Activated CD4-positive, alpha-beta T cell treated with anti-CD3 and anti-CD28 coated beads, Interleukin-2, amount 10 ng/mL, durations not matched to agents 24 days and 14 days (primary cell): ENCODE measurements at regions not wholly inside any gene's neighbourhood (a gene's known extent, or its start where the extent isn't known, plus 50 kb on each side); places are given as distances from the start of the nearest gene placed in this dataset.
A peak's percentile ranks its signal among the peaks of the same experiment; 100 is the strongest.

Experiments used
- DNase-seq: peaks from one replicate; pipeline ENCODE4 v3.0.0; 2022
- H3K27ac Mint-ChIP-seq: one replicate; pipeline ENCODE4 v1.8.0; 2022; ENCODE audit warnings: mild to moderate bottlenecking, mixed read lengths
- H3K27me3 Mint-ChIP-seq: one replicate; pipeline ENCODE4 v1.8.0; 2022; ENCODE audit warnings: mixed read lengths
- H3K36me3 Mint-ChIP-seq: one replicate; pipeline ENCODE4 v1.8.0; 2022; ENCODE audit warnings: low read depth, mild to moderate bottlenecking, mixed read lengths
- H3K4me1 Mint-ChIP-seq: one replicate; pipeline ENCODE4 v1.8.0; 2021; ENCODE audit warnings: mixed read lengths
- H3K4me3 Mint-ChIP-seq: one replicate; pipeline ENCODE4 v1.8.0; 2022; ENCODE audit warnings: mild to moderate bottlenecking, moderate library complexity, mixed read lengths
- H3K9me3 Mint-ChIP-seq: one replicate; pipeline ENCODE4 v1.8.0; 2021; ENCODE audit warnings: mixed read lengths
- intact Hi-C: fragments of 100-400 bp; cut with micrococcal nuclease; formaldehyde crosslinking; loops from one replicate; pipeline ENCODE4 v1.15.1; 2023

DNA sequence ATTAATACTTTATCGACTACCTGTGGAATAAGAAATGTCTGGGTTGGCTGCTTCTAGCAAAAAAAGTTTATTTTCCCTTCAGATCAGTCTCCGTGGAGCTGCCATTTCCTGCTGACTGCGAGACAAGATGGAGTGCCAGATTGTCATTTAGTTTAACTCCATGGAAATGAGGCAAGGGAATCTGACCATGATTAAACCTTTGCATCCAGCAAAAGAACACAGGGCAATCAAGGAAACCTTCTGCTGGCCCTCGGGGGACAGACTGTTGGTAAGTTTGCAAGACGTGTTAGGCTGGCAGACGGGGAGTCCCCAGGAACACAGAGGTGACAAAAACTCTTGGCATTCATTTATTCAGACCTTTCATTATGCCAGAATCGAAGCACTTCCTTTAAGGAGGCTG lies 52.2 kb upstream of the SPACA1 start:
- no peak overlapping the region for H3K27ac Mint-ChIP-seq
- H3K4me3 Mint-ChIP-seq, result no peak overlapping the region
- peaks cover 2% of the 10 kb centered on the region for H3K27me3 Mint-ChIP-seq
- H3K36me3 Mint-ChIP-seq, result no peaks in the 10 kb centered on the region
- no peak for DNase-seq
- intact Hi-C loops, result no loop called here
- no peaks in the 10 kb centered on the region for H3K9me3 Mint-ChIP-seq
- H3K4me1 Mint-ChIP-seq, result no peaks in the 10 kb centered on the region

DNA sequence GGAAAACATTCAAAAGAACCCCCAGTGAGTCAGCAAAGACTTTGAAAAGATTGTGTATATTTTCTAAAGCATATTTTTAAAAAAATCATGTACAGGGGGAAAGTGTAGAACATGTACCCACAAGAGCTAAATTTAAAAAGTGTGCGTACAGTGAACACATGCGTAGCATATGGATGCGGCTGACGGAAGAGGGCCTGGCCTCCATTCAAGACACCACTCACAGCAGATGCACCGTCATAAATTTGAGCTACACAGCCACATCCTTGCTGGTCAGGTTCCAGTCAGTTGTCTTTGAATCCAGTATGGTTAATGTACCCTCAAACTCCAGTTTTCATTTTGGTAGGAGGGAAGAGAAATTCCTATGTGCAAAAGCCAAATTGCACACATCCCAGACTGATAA lies 54.3 kb upstream of the SPACA1 start:
- H3K27me3 Mint-ChIP-seq, result peaks cover 4% of the 10 kb centered on the region
- DNase-seq, result no peak
- H3K4me3 Mint-ChIP-seq, result no peak overlapping the region
- no peaks in the 10 kb centered on the region for H3K36me3 Mint-ChIP-seq
- no peak overlapping the region for H3K27ac Mint-ChIP-seq
- intact Hi-C loops, result no loop called here
- no peaks in the 10 kb centered on the region for H3K9me3 Mint-ChIP-seq
- no peaks in the 10 kb centered on the region for H3K4me1 Mint-ChIP-seq

DNA sequence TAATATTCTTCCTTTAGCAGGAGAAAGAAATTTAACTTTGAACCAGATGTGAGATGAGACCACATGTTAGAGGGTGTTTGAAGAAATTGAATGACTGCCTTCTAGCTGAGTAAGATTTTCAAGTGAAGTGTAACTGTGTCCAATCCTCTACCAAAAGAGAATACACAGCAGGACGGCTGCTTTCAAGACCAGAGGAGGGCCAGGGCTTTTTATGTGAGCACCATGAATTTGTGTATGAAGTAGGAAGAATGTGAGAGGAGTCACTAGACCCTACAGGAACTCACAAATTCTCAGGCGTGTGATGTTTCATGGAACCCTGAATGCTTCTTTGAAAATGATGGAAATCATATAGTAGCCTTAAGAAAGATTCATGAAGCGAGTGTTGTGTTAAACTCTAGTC lies 56.8 kb upstream of the SPACA1 start:
- H3K27me3 Mint-ChIP-seq, result peaks cover 4% of the 10 kb centered on the region
- H3K4me1 Mint-ChIP-seq, result no peaks in the 10 kb centered on the region
- intact Hi-C loops, result no loop called here
- no peak overlapping the region for H3K27ac Mint-ChIP-seq
- no peaks in the 10 kb centered on the region for H3K36me3 Mint-ChIP-seq
- no peaks in the 10 kb centered on the region for H3K9me3 Mint-ChIP-seq
- no peak for DNase-seq
- no peak overlapping the region for H3K4me3 Mint-ChIP-seq

DNA sequence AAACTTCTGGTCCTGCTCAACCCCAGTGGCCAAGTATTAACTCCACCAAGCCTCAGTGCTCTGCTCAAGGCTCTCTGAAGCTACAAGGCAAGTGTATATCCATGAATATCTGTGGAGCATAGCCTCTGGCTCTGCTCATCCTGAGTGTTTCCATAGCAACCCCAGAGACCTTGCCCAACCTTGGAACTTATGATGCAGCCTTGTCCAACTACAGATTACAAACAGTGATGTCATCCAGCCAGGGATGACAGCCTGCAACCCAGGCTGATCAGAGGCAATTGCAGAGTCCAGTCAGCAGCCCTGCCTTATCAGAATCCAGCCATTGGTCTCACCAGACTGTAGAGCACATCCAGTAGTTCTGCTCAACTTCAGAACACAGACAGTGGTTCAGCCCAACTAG lies 65.5 kb upstream of the SPACA1 start:
- Mint-ChIP-seq H3K36me3 (no peaks in the 10 kb centered on the region), H3K4me1 (no peaks in the 10 kb centered on the region), H3K27ac (no peak overlapping the region), H3K4me3 (no peak overlapping the region), H3K9me3 (no peaks in the 10 kb centered on the region), H3K27me3 (peaks cover 17% of the 10 kb centered on the region)
- intact Hi-C loops, result no loop called here
- DNase-seq, result peak; percentile 7

DNA sequence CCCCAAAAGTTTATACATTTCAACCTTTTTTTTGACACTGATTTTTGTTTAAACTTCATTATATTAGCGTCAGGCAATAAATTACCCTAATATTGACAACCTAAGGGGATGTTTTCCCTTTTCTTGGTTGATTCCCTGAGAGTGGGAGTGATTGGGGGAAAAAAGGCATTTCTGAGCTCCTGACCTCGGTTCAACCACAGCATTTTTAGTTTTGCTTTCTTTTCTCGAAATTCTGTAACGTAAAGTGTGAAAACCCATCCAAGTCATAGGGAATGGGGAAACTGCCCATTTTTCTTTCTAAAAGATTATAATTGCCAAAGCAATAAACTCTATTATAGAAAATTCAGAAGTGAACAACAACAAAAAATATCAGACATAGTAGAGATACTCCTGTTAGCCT lies 67.9 kb upstream of the SPACA1 start:
- H3K27me3 Mint-ChIP-seq, result peaks cover 19% of the 10 kb centered on the region

DNA sequence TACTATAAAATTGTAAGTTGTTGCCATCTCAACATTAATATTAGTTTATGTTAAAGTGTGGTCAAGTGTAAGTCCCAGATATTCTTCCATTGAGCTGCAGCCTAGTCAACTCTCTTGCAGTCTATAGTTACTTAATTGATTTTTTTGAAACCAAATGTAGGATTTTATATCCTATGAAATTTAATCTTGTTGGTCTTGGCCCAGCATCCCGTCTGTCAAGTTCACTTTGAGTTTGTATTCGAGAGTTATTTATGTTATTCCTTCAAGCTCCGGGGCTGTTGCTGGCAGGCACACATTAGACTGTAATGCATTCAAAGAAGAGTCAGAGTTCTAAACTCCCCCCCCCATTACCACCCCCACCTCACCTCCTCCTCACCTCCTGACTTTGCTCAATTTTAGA lies 71.0 kb upstream of the SPACA1 start:
- Mint-ChIP-seq H3K9me3 (no peaks in the 10 kb centered on the region), H3K4me3 (no peak overlapping the region), H3K27me3 (peaks cover 15% of the 10 kb centered on the region), H3K4me1 (no peaks in the 10 kb centered on the region), H3K27ac (no peak overlapping the region), H3K36me3 (no peaks in the 10 kb centered on the region)
- no peak for DNase-seq
- intact Hi-C loops, result no loop called here

More for the DNA sequence above, 67.9 kb upstream of the SPACA1 start:
- no peak overlapping the region for H3K27ac Mint-ChIP-seq
- no peaks in the 10 kb centered on the region for H3K36me3 Mint-ChIP-seq
- no peak for DNase-seq
- intact Hi-C loops, result no loop called here
- no peaks in the 10 kb centered on the region for H3K9me3 Mint-ChIP-seq
- H3K4me3 Mint-ChIP-seq, result no peak overlapping the region
- H3K4me1 Mint-ChIP-seq, result no peaks in the 10 kb centered on the region

DNA sequence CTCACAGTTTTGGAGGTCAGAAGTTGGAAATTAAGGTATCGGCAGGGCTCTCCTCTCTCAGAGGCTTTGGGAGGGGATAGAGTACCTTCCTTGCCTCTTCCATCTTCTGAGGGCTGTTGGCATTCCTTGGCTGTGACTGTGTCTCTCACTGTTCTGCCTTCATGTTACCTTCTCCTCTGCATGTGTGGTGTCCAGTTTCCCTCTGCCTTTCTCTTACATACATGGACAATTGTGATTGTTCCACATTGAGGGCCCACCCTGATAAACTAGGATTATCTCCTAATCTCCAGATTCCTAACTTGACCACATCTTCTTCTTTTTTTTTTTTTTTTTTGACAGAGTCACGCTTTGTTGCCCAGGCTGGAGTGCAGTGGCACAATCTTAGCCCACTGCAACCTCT lies 72.1 kb upstream of the SPACA1 start:
- intact Hi-C loops, result no loop called here
- Mint-ChIP-seq H3K4me3 (no peak overlapping the region), H3K4me1 (no peaks in the 10 kb centered on the region), H3K27ac (no peak overlapping the region), H3K36me3 (no peaks in the 10 kb centered on the region), H3K9me3 (no peaks in the 10 kb centered on the region), H3K27me3 (peaks cover 15% of the 10 kb centered on the region)
- no peak for DNase-seq

DNA sequence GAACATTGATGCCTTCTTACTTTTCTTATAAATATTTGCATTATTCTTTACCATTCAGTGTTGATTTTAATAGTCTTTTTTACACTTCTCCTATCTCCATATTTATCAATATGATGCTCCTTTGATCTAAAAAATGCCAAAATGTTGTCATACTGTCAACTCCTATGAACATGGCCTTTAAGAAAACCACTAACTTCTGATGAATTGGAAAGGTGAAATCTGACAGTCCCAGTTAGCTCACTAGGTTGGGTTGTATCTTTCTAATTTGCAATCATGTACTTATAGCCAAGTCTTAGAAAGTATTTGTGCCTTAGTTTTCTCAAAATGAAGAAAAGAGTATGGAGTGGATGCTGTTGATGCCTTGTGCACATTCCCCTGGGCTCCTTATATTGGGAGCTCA lies 75.4 kb upstream of the SPACA1 start:
- intact Hi-C loops, result no loop called here
- DNase-seq, result no peak
- Mint-ChIP-seq H3K36me3 (no peaks in the 10 kb centered on the region), H3K9me3 (no peaks in the 10 kb centered on the region), H3K27ac (no peak overlapping the region), H3K27me3 (peaks cover 2% of the 10 kb centered on the region), H3K4me1 (no peaks in the 10 kb centered on the region), H3K4me3 (no peak overlapping the region)

DNA sequence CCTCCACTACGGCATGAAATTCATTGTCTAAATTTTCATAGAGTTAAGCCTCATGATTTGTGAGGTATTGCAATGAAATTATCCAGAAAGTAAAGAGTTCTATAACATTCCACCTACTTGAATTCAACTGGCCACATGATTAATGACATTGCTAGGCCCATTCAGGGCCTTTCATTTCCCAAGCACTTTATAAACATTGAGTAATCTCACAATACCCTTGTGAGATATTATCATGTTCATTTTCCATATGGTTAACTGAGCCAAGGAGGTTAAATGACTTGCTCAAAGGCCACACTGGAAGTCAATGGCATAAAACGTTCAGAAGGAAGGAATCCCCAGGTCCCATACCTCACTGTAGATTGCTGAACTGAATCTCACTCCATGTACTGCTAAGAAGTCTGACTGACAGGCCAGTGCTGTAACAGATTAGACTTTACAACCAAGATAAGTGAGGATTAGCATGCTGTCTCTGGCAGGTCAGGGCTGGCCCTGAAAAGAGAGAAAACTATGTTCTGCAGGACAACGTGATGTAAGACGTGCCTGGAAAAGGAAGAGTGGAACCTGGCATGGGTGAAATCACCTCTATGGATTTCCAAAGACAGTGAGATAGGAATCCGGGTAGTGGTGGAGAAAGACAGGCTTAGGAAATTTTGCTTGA lies 75.9 kb upstream of the SPACA1 start:
- no peaks in the 10 kb centered on the region for H3K9me3 Mint-ChIP-seq
- DNase-seq, result no peak
- intact Hi-C loops, result no loop called here
- peaks cover 2% of the 10 kb centered on the region for H3K27me3 Mint-ChIP-seq
- H3K36me3 Mint-ChIP-seq, result no peaks in the 10 kb centered on the region
- no peaks in the 10 kb centered on the region for H3K4me1 Mint-ChIP-seq
- H3K4me3 Mint-ChIP-seq, result no peak overlapping the region
- H3K27ac Mint-ChIP-seq, result no peak overlapping the region

DNA sequence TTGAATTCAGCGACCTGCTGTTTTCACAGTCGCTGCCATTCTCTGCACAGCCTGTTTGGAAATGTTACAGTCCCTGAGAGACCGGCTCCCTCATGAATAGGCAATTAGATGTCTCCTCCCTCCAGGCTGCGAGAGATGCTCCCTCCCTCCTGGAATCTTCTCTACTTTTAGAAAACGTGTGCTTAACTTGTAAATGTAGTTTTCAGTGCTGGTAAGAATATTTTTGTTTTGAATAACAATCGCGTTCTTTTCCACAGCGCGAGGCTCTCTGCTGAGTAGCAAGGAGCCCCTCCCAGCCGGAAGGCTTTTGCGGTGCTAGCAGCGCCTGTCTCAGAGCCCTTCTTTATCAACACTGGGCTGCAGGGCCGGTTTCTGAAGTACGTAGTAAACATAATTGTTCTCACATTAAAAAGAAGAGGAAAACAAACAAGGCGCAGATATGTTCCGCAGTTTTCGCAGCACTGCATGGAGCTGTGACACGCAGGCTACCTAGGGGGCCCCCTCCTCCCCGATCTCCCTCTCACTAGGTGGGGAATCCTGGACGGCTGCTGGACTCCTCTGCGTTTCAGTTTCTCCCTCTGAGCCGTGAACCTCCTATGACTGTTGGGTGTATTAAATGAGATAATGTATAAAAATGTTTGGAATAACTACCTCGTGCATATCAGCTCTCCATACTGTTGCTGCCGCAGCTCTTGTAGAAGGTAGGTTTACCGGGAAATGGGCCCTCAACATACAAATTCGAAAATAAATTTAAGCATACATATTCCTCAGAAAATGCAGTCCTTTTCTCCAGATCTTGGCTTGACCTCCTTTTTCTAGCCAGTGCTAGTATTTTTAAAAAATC lies 79.0 kb upstream of the SPACA1 start:
- H3K4me1 Mint-ChIP-seq, result no peaks in the 10 kb centered on the region
- no peaks in the 10 kb centered on the region for H3K36me3 Mint-ChIP-seq
- DNase-seq, result peak; percentile 65
- H3K27me3 Mint-ChIP-seq, result peaks cover 9% of the 10 kb centered on the region
- intact Hi-C loops, result no loop called here
- H3K4me3 Mint-ChIP-seq, result no peak overlapping the region
- H3K27ac Mint-ChIP-seq, result no peak overlapping the region
- H3K9me3 Mint-ChIP-seq, result peaks cover 4% of the 10 kb centered on the region

DNA sequence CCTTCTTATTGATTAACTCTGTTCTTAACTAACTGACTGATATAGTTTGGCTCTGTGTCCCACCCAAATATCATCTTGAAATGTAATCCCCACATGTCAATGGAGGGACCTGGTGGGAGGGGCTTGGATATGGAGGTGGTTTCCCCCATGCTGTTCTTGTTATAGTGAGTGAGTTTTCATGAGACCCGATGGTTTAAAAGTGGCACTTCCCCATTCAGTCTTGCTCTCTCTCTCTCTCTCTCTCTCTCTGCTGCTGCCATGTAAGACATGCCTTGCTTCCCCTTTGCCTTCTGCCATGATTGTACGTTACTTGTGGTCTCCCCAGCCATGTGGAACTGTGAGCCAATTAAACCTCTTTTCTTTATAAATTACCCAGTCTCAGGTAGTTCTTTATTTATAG lies 81.8 kb upstream of the SPACA1 start:
- Mint-ChIP-seq H3K36me3 (no peaks in the 10 kb centered on the region), H3K4me1 (no peaks in the 10 kb centered on the region)

DNA sequence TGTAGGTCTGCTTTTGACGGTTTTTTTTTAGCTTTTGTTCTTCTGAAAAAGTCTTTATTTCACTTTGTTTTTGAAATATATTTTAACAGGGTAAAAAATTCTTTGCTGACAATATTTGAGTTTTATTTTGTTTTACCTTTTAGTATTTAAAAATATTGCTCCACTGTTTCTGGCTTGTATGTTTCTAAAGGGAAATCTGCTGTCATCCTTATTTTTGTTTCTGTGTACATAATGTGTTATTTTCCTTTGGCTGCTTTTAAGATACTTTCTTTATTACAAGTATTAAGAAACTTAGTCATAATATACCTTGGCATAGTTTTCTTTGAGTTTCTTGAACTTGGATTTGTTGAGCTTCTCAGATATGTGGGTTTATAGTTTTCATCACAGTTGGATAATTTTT lies 88.6 kb upstream of the SPACA1 start:
- Mint-ChIP-seq H3K4me3 (no peak overlapping the region), H3K36me3 (no peaks in the 10 kb centered on the region), H3K9me3 (no peaks in the 10 kb centered on the region), H3K4me1 (no peaks in the 10 kb centered on the region), H3K27ac (no peak overlapping the region), H3K27me3 (peaks cover 12% of the 10 kb centered on the region)
- no peak for DNase-seq
- intact Hi-C loops, result no loop called here

More for the DNA sequence above, 81.8 kb upstream of the SPACA1 start:
- H3K27ac Mint-ChIP-seq, result no peak overlapping the region
- peaks cover 12% of the 10 kb centered on the region for H3K27me3 Mint-ChIP-seq
- peaks cover 4% of the 10 kb centered on the region for H3K9me3 Mint-ChIP-seq
- DNase-seq, result no peak
- intact Hi-C loops, result no loop called here
- H3K4me3 Mint-ChIP-seq, result no peak overlapping the region

DNA sequence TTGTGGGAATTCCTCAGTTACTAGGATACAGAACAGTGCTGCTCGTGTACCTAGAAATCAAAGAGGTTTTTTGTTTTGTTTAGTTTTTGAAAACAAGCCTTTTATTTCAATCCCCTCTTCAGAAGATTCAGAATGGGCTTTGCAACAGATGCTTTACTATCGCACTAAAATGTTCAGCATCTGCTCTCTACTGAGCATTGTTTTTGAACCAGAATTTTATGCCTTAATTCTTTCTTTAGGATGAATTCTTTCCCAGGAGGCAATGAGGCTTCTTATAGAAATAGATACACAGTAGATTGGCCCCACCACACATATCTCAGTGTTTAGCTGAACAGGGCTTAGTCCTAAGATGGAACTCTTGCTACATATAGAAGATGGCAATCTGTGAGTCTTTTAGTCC lies 95.9 kb upstream of the SPACA1 start:
- DNase-seq, result no peak
- Mint-ChIP-seq H3K9me3 (no peaks in the 10 kb centered on the region), H3K27ac (no peak overlapping the region), H3K4me1 (no peaks in the 10 kb centered on the region), H3K36me3 (no peaks in the 10 kb centered on the region), H3K27me3 (peaks cover 2% of the 10 kb centered on the region), H3K4me3 (no peak overlapping the region)
- intact Hi-C loops, result no loop called here

DNA sequence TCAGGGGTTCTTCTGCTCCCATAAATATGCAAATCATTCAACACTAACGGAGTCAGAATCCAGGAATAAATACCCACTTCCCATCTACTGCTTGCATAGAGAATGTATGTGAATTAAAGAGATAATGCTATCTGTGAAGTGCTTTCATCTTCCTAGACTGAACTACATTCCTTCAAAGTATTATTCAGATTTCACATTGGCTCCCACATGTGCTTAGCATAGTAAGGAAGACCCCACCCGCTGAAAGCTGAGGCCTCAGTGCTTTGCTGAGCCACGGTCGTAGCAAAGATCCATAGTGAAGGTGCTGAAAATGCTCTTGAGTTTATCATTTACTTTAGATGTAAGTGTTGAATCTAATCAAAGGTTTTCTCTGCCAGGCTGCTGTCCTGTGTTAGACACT lies 97.0 kb upstream of the SPACA1 start:
- intact Hi-C loops, result no loop called here
- Mint-ChIP-seq H3K4me1 (no peaks in the 10 kb centered on the region), H3K4me3 (no peak overlapping the region), H3K9me3 (no peaks in the 10 kb centered on the region), H3K27me3 (peaks cover 2% of the 10 kb centered on the region), H3K36me3 (no peaks in the 10 kb centered on the region), H3K27ac (no peak overlapping the region)
- no peak for DNase-seq

DNA sequence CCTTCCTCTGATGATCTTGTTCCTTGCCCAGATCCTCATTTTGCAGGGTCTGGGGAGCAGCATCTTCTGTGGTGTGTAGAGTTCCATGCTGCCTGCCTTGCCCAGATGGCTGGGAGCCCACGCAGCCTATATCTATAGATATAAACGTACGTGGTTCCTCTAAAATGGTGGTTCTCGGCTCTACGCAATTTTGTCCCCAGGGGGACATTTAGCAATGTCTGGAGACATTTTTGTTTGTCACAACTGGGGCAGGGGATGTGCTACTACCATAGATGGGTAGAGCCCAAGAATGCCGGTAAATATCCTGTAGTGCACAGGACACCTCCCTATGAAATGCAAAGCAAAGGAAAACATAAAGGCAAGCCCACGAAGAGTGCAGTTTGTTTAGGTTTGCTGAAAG lies 98.4 kb upstream of the SPACA1 start:
- no peaks in the 10 kb centered on the region for H3K36me3 Mint-ChIP-seq
- no peak overlapping the region for H3K4me3 Mint-ChIP-seq
- H3K9me3 Mint-ChIP-seq, result no peaks in the 10 kb centered on the region
- DNase-seq, result no peak
- no peak overlapping the region for H3K27ac Mint-ChIP-seq
- peaks cover 5% of the 10 kb centered on the region for H3K27me3 Mint-ChIP-seq
- intact Hi-C loops, result no loop called here
- H3K4me1 Mint-ChIP-seq, result no peaks in the 10 kb centered on the region
